ENCODE measurements at regions not wholly inside any gene's neighbourhood (a gene's known extent, or its start where the extent isn't known, plus 50 kb on each side); places are given as distances from the start of the nearest gene placed in this dataset.

DNA sequence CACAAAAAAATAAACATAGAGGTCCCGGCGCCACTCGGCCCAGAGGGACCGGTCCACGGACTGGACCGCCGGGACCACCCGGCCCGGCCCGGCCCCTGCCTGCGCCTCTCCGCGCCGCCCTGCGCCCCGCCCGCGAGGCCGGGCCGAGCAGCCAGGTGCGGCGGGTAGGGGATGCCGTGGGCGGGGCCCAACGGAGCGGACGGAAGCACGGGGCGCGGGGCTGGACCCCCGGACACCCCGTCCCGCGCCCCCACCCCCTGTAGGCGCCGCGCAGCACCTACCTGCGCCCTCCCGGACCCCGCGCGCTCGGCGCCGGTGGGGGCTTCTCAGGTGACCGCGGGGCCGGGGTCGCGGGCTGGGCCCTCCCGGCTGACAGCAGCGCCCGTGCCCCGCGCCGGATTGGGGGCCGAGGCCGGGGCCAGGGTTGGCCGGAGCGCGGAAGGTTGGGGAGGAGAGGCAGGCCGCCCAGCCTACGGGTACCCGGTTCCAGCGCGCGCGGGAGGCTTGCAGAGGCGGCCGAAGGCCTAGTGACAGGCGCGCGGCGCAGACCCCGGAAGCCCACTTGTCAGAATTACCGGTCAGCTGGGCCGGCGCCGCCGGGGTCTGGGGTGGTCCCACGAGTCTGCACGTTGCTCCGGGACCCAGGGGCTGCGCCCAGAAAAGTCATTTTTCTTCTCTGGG, 351.9 kb upstream of the CAMK1G start:
- Histone ChIP-seq H3K27me3 (ENCODE audit: control insufficient read depth in 1 of 2, insufficient read depth in 2 of 2, low read length in 2 of 2) (peaks cover 6 to 7% of the 10 kb centered on the region in 2 experiments), H3K9me3 (ENCODE audit: control insufficient read depth in 1 of 2, insufficient read depth in 1 of 2, low read length in 2 of 2) (peaks cover 0 to 16% of the 10 kb centered on the region in 2 experiments), H3K4me3 (ENCODE audit: low read length) (no peak overlapping the region), H3K36me3 (ENCODE audit: insufficient read depth, low read length) (no peaks in the 10 kb centered on the region), H3K27ac (ENCODE audit: low read depth in 1 of 2, low read length in 2 of 2) (no peak overlapping the region), H3K4me1 (ENCODE audit: insufficient read depth, low read length) (no peaks in the 10 kb centered on the region)
- Mint-ChIP-seq H3K27me3 (peaks cover 22% of the 10 kb centered on the region), H3K27ac (no peak overlapping the region), H3K4me1 (ENCODE audit: low read depth) (no peaks in the 10 kb centered on the region), H3K4me3 (no peak overlapping the region), H3K36me3 (ENCODE audit: low read depth) (no peaks in the 10 kb centered on the region), H3K9me3 (peaks cover 4% of the 10 kb centered on the region)
- CTCF ChIA-PET, result no interaction called here
- POLR2A ChIA-PET, result no interaction called here
- intact Hi-C loops (cut with DNase I, micrococcal nuclease), result no loop called here
- DNase-seq (no peak), ATAC-seq (ENCODE audit: poor library complexity) (no peak)
- TF ChIP-seq, protein P1, sequence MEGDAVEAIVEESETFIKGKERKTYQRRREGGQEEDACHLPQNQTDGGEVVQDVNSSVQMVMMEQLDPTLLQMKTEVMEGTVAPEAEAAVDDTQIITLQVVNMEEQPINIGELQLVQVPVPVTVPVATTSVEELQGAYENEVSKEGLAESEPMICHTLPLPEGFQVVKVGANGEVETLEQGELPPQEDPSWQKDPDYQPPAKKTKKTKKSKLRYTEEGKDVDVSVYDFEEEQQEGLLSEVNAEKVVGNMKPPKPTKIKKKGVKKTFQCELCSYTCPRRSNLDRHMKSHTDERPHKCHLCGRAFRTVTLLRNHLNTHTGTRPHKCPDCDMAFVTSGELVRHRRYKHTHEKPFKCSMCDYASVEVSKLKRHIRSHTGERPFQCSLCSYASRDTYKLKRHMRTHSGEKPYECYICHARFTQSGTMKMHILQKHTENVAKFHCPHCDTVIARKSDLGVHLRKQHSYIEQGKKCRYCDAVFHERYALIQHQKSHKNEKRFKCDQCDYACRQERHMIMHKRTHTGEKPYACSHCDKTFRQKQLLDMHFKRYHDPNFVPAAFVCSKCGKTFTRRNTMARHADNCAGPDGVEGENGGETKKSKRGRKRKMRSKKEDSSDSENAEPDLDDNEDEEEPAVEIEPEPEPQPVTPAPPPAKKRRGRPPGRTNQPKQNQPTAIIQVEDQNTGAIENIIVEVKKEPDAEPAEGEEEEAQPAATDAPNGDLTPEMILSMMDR (IDR thresholded peaks at IDR 0.05), result no peak

DNA sequence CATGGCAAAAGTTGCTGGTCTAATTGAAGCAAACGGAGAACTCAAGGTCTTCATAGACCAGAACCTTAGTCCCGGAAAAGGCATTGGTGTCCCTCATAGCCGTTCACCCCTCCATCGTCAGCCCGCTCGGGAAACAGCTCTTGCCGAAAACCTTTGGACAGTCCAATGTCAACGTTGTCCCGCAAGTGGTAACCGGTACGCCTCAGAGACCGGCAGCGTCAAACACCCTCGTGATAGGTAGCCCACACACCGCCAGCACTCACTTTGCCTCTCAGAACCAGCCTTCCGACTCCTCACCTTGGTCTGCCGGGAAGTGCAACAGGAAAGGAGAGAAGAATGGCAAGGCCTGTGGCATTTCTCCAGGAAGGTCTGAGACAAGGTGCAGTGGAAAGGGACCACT, 351.3 kb upstream of the CAMK1G start:
- ATAC-seq (ENCODE audit: poor library complexity) (no peak), DNase-seq (no peak)
- Histone ChIP-seq H3K36me3 (ENCODE audit: insufficient read depth, low read length) (no peaks in the 10 kb centered on the region), H3K9me3 (ENCODE audit: control insufficient read depth in 1 of 2, insufficient read depth in 1 of 2, low read length in 2 of 2) (peaks cover 0 to 16% of the 10 kb centered on the region in 2 experiments), H3K27me3 (ENCODE audit: control insufficient read depth in 1 of 2, insufficient read depth in 2 of 2, low read length in 2 of 2) (peaks cover 6 to 7% of the 10 kb centered on the region in 2 experiments), H3K4me3 (ENCODE audit: low read length) (no peak overlapping the region), H3K27ac (ENCODE audit: low read depth in 1 of 2, low read length in 2 of 2) (no peak overlapping the region), H3K4me1 (ENCODE audit: insufficient read depth, low read length) (no peaks in the 10 kb centered on the region)
- H3K9me3 Mint-ChIP-seq, result peaks cover 4% of the 10 kb centered on the region
- intact Hi-C loops (cut with DNase I, micrococcal nuclease), result no loop called here
- H3K36me3 Mint-ChIP-seq (ENCODE audit: low read depth), result no peaks in the 10 kb centered on the region
- peaks cover 22% of the 10 kb centered on the region for H3K27me3 Mint-ChIP-seq
- no peaks in the 10 kb centered on the region for H3K4me1 Mint-ChIP-seq (ENCODE audit: low read depth)
- H3K27ac Mint-ChIP-seq, result no peak overlapping the region
- CTCF ChIA-PET, result no interaction called here
- H3K4me3 Mint-ChIP-seq, result no peak overlapping the region
- POLR2A ChIA-PET, result no interaction called here
- TF ChIP-seq, protein P1 (IDR thresholded peaks at IDR 0.05), result no peak

DNA sequence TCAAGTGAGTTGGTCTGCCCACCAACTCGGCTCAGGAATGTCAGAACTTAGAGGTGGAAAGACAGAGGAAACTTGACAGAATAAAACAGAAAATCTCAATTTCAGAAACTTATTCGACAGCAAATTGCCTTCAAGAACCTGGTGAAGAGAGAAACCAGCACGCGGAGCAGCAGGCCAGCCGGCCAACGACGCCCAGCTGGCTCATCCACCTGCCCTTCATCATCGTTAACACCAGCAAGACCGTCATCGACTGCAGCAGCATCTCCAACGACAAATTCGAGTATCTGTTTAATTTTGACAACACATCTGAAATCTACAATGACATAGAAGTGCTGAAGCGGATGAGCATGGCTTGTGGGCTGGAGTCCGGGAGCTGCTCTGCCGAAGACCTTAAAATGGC, 350.8 kb upstream of the CAMK1G start:
- no peaks in the 10 kb centered on the region for H3K4me1 Mint-ChIP-seq (ENCODE audit: low read depth)
- peaks cover 4% of the 10 kb centered on the region for H3K9me3 Mint-ChIP-seq
- H3K27ac Mint-ChIP-seq, result no peak overlapping the region
- Histone ChIP-seq H3K4me1 (ENCODE audit: insufficient read depth, low read length) (no peaks in the 10 kb centered on the region), H3K27ac (ENCODE audit: low read depth in 1 of 2, low read length in 2 of 2) (no peak overlapping the region), H3K4me3 (ENCODE audit: low read length) (no peak overlapping the region), H3K36me3 (ENCODE audit: insufficient read depth, low read length) (no peaks in the 10 kb centered on the region), H3K27me3 (ENCODE audit: control insufficient read depth in 1 of 2, insufficient read depth in 2 of 2, low read length in 2 of 2) (peaks cover 6 to 7% of the 10 kb centered on the region in 2 experiments), H3K9me3 (ENCODE audit: control insufficient read depth in 1 of 2, insufficient read depth in 1 of 2, low read length in 2 of 2) (peaks cover 0 to 16% of the 10 kb centered on the region in 2 experiments)
- TF ChIP-seq, protein P1 (IDR thresholded peaks at IDR 0.05), result no peak
- intact Hi-C loops (cut with DNase I, micrococcal nuclease), result no loop called here
- peaks cover 22% of the 10 kb centered on the region for H3K27me3 Mint-ChIP-seq
- no peak for ATAC-seq (ENCODE audit: poor library complexity)
- CTCF ChIA-PET, result no interaction called here
- H3K36me3 Mint-ChIP-seq (ENCODE audit: low read depth), result no peaks in the 10 kb centered on the region
- H3K4me3 Mint-ChIP-seq, result no peak overlapping the region
- no peak for DNase-seq
- POLR2A ChIA-PET, result no interaction called here
